HFF-Myc (cell line): ENCODE measurements at regions not wholly inside any gene's neighbourhood (a gene's known extent, or its start where the extent isn't known, plus 50 kb on each side); places are given as distances from the start of the nearest gene placed in this dataset.

Experiments
- DNase-seq: peaks from one replicate; pipeline ENCODE4 v3.0.0-alpha.2; 2011; ENCODE audit warnings: low read depth; ENCODE audit errors: extremely low read depth
- H3K4me3 ChIP-seq: replicated peaks from 2 replicates; pipeline ENCODE4 v1.5.1; 2011; ENCODE audit warnings: low read depth, mild to moderate bottlenecking, control low read depth, low read length
- CTCF ChIP-seq: IDR thresholded peaks from 2 replicates; pipeline ENCODE4 v1.5.1; 2012; ENCODE audit warnings: mild to moderate bottlenecking, low read depth, low read length, control low read depth; ENCODE audit errors: missing control alignments

GRCh38 chr5:99664972-99665371 is 736.2 kb upstream of the CHD1 start:
- DNase-seq: no peak
- H3K4me3 ChIP-seq: no peak overlapping the region
- no peak for TF ChIP-seq CTCF

DNA sequence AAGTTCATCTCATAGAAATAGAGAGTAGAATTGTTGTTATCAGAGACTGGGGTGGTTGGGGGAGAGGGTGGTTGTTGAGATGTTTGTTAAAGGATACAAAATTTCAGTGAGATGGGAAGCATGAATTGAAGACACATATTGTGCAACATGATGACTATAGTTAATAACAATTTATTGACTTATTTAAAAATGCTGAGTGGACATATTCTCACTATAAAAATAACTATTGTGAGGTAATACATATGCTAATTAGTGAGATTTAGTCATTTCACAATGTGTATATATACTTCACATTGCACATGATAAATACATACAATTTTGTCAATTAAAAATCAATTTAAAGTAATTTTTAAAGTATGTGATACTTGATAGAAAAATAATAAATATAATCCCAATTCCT is 722.5 kb upstream of the CHD1 start:
- DNase-seq: no peak
- no peak overlapping the region for H3K4me3 ChIP-seq
- TF ChIP-seq CTCF: no peak

DNA sequence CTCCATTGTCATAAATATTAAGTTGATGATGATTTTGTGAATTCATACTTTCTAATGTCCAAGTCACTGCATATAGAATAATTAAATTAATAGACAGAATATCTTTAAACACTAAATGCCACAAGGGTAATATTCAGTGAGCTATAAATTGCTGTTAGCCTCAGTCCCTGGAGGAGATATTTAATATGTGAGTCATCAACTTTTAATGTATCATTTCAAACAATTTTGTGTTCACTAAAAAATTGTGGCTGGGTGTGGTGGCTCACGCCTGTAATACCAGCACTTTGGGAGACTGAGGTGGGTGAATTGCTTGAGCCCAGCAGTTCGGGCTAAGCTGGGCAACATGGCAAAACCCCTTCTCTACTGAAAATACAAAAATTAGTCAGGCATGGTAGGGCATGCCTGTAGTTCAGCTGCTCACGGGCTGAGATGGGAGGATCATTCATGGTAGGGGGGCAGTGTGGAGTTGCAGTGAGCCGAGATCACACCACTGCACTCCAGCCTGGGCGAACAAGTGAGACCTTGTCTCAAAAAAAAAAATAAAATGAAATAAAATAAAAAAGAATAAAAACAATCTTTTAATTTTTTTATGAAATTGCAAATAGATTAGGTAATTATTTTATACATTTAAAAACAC is 717.3 kb upstream of the CHD1 start:
- no peak for TF ChIP-seq CTCF
- DNase-seq: no peak
- no peak overlapping the region for H3K4me3 ChIP-seq

GRCh38 chr5:99644822-99645221 is 716.0 kb upstream of the CHD1 start:
- no peak for DNase-seq
- TF ChIP-seq CTCF: no peak
- no peak overlapping the region for H3K4me3 ChIP-seq

DNA sequence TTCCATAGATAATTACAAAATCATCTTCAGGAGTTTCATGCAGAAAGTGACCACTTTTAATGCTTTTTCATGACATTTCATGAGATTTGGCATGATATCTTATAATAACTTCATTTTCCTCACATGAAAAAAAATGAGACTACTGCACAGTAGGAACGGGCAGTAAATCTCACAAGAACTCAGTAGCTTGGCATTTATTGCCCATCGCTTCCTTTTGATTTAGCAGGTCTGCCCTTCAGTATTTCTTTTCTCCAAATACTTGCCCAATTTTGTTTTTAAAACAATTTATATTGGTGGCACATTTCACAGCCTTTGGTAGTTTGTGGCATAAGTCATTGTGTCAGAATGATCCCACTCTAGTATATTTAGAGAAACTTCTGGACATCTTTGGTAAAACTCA is 711.8 kb upstream of the CHD1 start:
- H3K4me3 ChIP-seq: no peak overlapping the region
- no peak for TF ChIP-seq CTCF
- DNase-seq: no peak

GRCh38 chr5:99639905-99640304 is 711.1 kb upstream of the CHD1 start:
- DNase-seq: no peak
- no peak overlapping the region for H3K4me3 ChIP-seq
- TF ChIP-seq CTCF: no peak

GRCh38 chr5:99636663-99637062 is 707.9 kb upstream of the CHD1 start:
- DNase-seq: no peak
- no peak overlapping the region for H3K4me3 ChIP-seq
- no peak for TF ChIP-seq CTCF
